Endothelial cell (in vitro differentiated cells): ENCODE measurements at regions not wholly inside any gene's neighbourhood (a gene's known extent, or its start where the extent isn't known, plus 50 kb on each side); places are given as distances from the start of the nearest gene placed in this dataset.

Experiments used
- DNase-seq: peaks from one replicate; pipeline ENCODE4 v3.0.0; 2021; ENCODE audit warnings: low spot score
- H3K27ac Mint-ChIP-seq: one replicate; pipeline ENCODE4 v1.8.0; 2021; ENCODE audit warnings: mixed read lengths, inconsistent platforms; ENCODE audit not compliant: unreplicated experiment
- H3K27me3 Mint-ChIP-seq: one replicate; pipeline ENCODE4 v1.8.0; 2021; ENCODE audit warnings: mild to moderate bottlenecking, moderate library complexity, mixed read lengths, inconsistent platforms; ENCODE audit not compliant: unreplicated experiment
- H3K36me3 Mint-ChIP-seq: one replicate; pipeline ENCODE4 v1.8.0; 2021; ENCODE audit warnings: mild to moderate bottlenecking, low read depth, mixed read lengths, inconsistent platforms; ENCODE audit not compliant: unreplicated experiment
- H3K4me1 Mint-ChIP-seq: one replicate; pipeline ENCODE4 v1.8.0; 2021; ENCODE audit warnings: mild to moderate bottlenecking, mixed read lengths, inconsistent platforms; ENCODE audit not compliant: unreplicated experiment
- H3K4me3 Mint-ChIP-seq: one replicate; pipeline ENCODE4 v1.8.0; 2021; ENCODE audit warnings: mild to moderate bottlenecking, mixed read lengths, inconsistent platforms; ENCODE audit not compliant: unreplicated experiment
- H3K9me3 Mint-ChIP-seq: one replicate; pipeline ENCODE4 v1.8.0; 2021; ENCODE audit warnings: mixed read lengths, inconsistent platforms; ENCODE audit not compliant: unreplicated experiment
- TF ChIP-seq, protein P1 (sequence below): fragments of 200-600 bp; sonication (generic); IDR thresholded peaks from one replicate; pipeline ENCODE4 v1.5.0; 2021; ENCODE audit warnings: antibody characterized with exemption; ENCODE audit not compliant: unreplicated experiment

DNA sequence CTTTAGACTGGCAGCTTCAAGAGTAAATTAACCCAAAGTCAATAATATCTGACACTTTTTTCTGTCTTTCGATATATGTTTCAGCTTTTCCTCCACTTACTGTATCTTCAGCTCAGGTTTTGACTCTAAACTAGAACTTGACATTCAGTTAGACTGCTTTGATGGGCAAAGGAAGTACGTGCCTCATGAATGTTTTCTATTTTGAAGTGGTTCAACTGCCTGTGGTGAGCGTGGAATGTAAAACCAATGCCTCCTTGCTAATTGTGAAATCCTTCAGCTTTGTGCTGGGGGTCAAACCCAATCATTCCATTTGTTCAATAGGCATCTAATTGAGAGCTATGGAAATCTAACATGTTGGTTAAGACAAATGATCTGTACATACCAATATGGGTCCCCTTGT lies 857.0 kb upstream of the HTR2C start:
- no peak overlapping the region for H3K4me3 Mint-ChIP-seq
- TF ChIP-seq, protein P1, sequence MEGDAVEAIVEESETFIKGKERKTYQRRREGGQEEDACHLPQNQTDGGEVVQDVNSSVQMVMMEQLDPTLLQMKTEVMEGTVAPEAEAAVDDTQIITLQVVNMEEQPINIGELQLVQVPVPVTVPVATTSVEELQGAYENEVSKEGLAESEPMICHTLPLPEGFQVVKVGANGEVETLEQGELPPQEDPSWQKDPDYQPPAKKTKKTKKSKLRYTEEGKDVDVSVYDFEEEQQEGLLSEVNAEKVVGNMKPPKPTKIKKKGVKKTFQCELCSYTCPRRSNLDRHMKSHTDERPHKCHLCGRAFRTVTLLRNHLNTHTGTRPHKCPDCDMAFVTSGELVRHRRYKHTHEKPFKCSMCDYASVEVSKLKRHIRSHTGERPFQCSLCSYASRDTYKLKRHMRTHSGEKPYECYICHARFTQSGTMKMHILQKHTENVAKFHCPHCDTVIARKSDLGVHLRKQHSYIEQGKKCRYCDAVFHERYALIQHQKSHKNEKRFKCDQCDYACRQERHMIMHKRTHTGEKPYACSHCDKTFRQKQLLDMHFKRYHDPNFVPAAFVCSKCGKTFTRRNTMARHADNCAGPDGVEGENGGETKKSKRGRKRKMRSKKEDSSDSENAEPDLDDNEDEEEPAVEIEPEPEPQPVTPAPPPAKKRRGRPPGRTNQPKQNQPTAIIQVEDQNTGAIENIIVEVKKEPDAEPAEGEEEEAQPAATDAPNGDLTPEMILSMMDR, result no peak
- DNase-seq, result no peak
- H3K27me3 Mint-ChIP-seq, result no peaks in the 10 kb centered on the region
- H3K4me1 Mint-ChIP-seq, result no peaks in the 10 kb centered on the region
- no peak overlapping the region for H3K27ac Mint-ChIP-seq
- H3K36me3 Mint-ChIP-seq, result no peaks in the 10 kb centered on the region
- H3K9me3 Mint-ChIP-seq, result no peaks in the 10 kb centered on the region

DNA sequence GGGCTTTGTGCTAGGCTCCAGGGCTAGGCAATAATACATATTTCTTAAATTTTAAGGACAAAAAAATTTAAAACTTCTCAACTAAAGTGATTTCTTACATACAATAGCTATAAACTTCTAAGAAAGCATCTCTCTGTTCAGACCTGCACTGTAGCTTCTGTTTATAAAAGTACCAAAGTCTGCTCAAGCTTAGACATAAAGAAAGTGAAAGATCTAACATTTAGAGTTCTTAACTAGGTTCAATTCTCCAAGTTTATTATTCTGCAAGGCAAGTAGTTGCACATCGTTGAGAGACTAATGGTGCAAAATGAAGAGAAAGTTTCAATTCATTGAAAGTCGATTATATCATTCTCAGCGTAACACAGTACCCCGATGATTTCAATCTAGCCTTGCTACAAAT lies 857.4 kb upstream of the HTR2C start:
- Mint-ChIP-seq H3K36me3 (no peaks in the 10 kb centered on the region), H3K4me3 (no peak overlapping the region), H3K4me1 (no peaks in the 10 kb centered on the region), H3K27me3 (no peaks in the 10 kb centered on the region), H3K27ac (no peak overlapping the region), H3K9me3 (no peaks in the 10 kb centered on the region)
- DNase-seq, result no peak
- TF ChIP-seq, protein P1, result no peak

DNA sequence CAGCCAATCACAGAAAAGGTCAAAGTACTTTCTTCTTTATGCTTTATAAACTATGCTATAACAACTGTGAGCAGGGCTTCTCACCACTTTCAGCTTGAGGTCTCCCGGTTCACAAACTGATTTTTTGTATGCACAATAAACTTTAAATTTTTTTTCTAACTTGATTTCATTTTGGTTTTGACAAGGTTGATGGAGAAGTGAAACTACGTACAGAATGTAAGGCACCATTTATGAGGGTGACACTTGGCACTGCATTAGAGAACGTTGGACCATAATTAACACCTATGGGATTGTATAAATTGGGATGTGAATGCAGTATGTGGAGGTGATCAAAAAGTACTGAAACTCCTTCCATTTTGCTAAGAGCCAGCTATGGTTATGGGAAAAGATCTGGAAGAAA lies 857.9 kb upstream of the HTR2C start:
- H3K4me3 Mint-ChIP-seq, result no peak overlapping the region
- no peaks in the 10 kb centered on the region for H3K9me3 Mint-ChIP-seq
- H3K27me3 Mint-ChIP-seq, result no peaks in the 10 kb centered on the region
- DNase-seq, result no peak
- TF ChIP-seq, protein P1, result no peak
- no peak overlapping the region for H3K27ac Mint-ChIP-seq
- H3K36me3 Mint-ChIP-seq, result no peaks in the 10 kb centered on the region
- H3K4me1 Mint-ChIP-seq, result no peaks in the 10 kb centered on the region

DNA sequence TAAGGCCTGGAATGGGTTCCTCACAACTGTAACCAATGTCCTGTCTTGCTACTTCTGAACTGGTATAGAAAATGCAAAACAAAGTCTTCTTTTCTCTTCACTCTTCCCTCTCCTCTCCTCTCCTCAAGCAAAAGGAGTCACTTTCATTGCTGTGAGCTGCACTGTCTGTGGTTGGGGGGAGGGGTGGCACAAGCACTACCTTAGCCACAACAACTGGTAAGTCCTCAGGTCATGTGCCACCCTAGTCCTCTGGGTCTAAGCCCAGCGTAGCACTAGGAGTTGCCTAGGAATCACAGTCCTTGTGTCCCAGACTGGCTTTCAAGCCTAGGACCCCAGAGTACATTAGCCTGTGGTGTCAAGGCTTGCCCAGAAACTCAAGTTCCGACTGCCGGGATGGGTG lies 859.3 kb upstream of the AMOT start:
- H3K4me3 Mint-ChIP-seq, result no peak overlapping the region
- TF ChIP-seq, protein P1, result no peak
- no peaks in the 10 kb centered on the region for H3K4me1 Mint-ChIP-seq
- peaks cover 3% of the 10 kb centered on the region for H3K27me3 Mint-ChIP-seq
- no peak overlapping the region for H3K27ac Mint-ChIP-seq
- H3K9me3 Mint-ChIP-seq, result no peaks in the 10 kb centered on the region
- DNase-seq, result no peak
- no peaks in the 10 kb centered on the region for H3K36me3 Mint-ChIP-seq

DNA sequence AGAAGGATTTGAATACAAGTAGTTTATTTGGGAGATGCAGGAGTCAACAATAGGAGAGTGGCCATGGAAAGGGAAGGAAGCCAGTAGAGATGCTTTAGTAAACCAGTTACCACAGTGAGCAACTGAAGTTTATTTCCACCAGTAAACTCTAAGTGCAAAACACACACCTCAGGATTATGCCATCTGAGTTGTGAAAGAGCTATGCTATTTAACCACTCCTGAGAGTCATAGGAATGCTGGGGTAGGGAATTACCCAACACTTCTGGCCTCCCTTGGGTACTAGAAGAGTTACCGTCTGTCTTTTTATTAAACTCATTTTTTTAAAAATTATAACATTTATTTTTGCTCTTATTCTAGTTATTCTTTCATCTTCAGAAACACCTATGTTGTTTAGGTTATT lies 834.6 kb upstream of the AMOT start:
- H3K9me3 Mint-ChIP-seq, result no peaks in the 10 kb centered on the region
- H3K27me3 Mint-ChIP-seq, result no peaks in the 10 kb centered on the region
- H3K27ac Mint-ChIP-seq, result no peak overlapping the region
- no peak overlapping the region for H3K4me3 Mint-ChIP-seq
- H3K36me3 Mint-ChIP-seq, result no peaks in the 10 kb centered on the region
- no peak for DNase-seq
- TF ChIP-seq, protein P1, result no peak
- H3K4me1 Mint-ChIP-seq, result peaks cover 8% of the 10 kb centered on the region
